ENCODE measurements at regions not wholly inside any gene's neighbourhood (a gene's known extent, or its start where the extent isn't known, plus 50 kb on each side); places are given as distances from the start of the nearest gene placed in this dataset.

DNA sequence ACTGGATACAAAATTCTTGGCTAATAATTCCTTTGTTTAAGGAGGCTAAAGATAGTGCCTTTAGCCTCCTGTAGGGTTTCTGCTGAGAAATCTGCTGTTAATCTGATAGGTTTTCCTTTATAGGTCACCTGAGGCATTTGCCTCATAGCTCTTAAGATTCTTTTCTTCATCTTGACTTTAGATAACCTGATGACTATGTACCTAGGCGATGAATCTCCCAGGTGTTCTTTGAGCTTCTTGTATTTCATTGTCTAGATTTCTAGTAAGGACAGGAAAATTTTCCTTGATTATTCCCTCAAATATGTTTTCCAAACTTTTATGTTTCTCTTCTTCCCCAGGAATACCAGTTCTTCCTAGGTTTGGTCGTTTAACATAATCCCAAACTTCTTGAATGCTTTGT is 479.4 kb upstream of the MAN1A1 start:
- no peak overlapping the region for H3K27ac ChIP-seq (ENCODE audit: low read length)
- no peak overlapping the region for H3K9ac ChIP-seq (ENCODE audit: low read depth, low read length)
- H3K36me3 ChIP-seq (ENCODE audit: insufficient read depth, low read depth, low read length) = no peaks in the 10 kb centered on the region
- H3K27me3 ChIP-seq (ENCODE audit: insufficient read depth, low read length) = no peaks in the 10 kb centered on the region
- no peaks in the 10 kb centered on the region for H3K4me1 ChIP-seq (ENCODE audit: insufficient read depth, low read length)
- no peak overlapping the region for H3K4me3 ChIP-seq (ENCODE audit: low read length)
- no peaks in the 10 kb centered on the region for H3K9me3 ChIP-seq (ENCODE audit: insufficient read depth, low read depth, low read length)

DNA sequence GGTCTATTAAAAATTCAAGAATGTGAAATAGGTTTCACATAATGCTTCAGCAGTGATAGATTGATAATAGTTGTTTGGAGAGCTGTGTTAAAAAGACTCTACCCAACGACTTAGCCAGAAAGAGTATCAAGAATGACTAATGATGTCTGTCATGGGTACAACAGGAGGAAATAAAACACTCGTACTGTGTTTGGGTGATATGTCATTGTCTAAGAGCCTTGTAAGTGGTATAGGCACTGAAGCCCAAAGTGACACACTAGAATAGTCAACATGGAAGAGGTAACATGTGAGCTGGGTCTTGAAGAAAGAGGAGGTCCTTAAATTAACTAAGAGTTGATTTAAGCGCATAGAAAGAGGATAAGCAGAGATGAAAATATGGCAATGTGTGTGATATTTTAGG is 471.8 kb upstream of the MAN1A1 start:
- Histone ChIP-seq H3K36me3 (ENCODE audit: insufficient read depth, low read depth, low read length) (no peaks in the 10 kb centered on the region), H3K27ac (ENCODE audit: low read length) (no peak overlapping the region), H3K9me3 (ENCODE audit: insufficient read depth, low read depth, low read length) (no peaks in the 10 kb centered on the region), H3K4me3 (ENCODE audit: low read length) (no peak overlapping the region), H3K27me3 (ENCODE audit: insufficient read depth, low read length) (no peaks in the 10 kb centered on the region), H3K9ac (ENCODE audit: low read depth, low read length) (no peak overlapping the region), H3K4me1 (ENCODE audit: insufficient read depth, low read length) (no peaks in the 10 kb centered on the region)

- Histone ChIP-seq H3K36me3 (ENCODE audit: insufficient read depth, low read depth, low read length) (no peaks in the 10 kb centered on the region), H3K27ac (ENCODE audit: low read length) (no peak overlapping the region), H3K27me3 (ENCODE audit: insufficient read depth, low read length) (no peaks in the 10 kb centered on the region), H3K9me3 (ENCODE audit: insufficient read depth, low read depth, low read length) (no peaks in the 10 kb centered on the region), H3K4me3 (ENCODE audit: low read length) (no peak overlapping the region), H3K9ac (ENCODE audit: low read depth, low read length) (no peak overlapping the region), H3K4me1 (ENCODE audit: insufficient read depth, low read length) (no peaks in the 10 kb centered on the region)
Measured at GRCh38 chr6:119818876-119819275, 469.3 kb upstream of the MAN1A1 start.

- H3K4me3 ChIP-seq (ENCODE audit: low read length) = no peak overlapping the region
- no peaks in the 10 kb centered on the region for H3K36me3 ChIP-seq (ENCODE audit: insufficient read depth, low read depth, low read length)
- no peak overlapping the region for H3K9ac ChIP-seq (ENCODE audit: low read depth, low read length)
- H3K9me3 ChIP-seq (ENCODE audit: insufficient read depth, low read depth, low read length) = no peaks in the 10 kb centered on the region
- no peaks in the 10 kb centered on the region for H3K4me1 ChIP-seq (ENCODE audit: insufficient read depth, low read length)
- H3K27me3 ChIP-seq (ENCODE audit: insufficient read depth, low read length) = no peaks in the 10 kb centered on the region
- no peak overlapping the region for H3K27ac ChIP-seq (ENCODE audit: low read length)
Measured at GRCh38 chr6:119814609-119815400, 465.2 kb upstream of the MAN1A1 start.

GRCh38 chr6:119802464-119802863 is 452.9 kb upstream of the MAN1A1 start:
- Histone ChIP-seq H3K4me3 (ENCODE audit: low read length) (no peak overlapping the region), H3K27ac (ENCODE audit: low read length) (no peak overlapping the region), H3K36me3 (ENCODE audit: insufficient read depth, low read depth, low read length) (no peaks in the 10 kb centered on the region), H3K9ac (ENCODE audit: low read depth, low read length) (no peak overlapping the region), H3K4me1 (ENCODE audit: insufficient read depth, low read length) (peaks cover 11% of the 10 kb centered on the region), H3K27me3 (ENCODE audit: insufficient read depth, low read length) (no peaks in the 10 kb centered on the region), H3K9me3 (ENCODE audit: insufficient read depth, low read depth, low read length) (no peaks in the 10 kb centered on the region)

GRCh38 chr6:119801056-119801455 is 451.5 kb upstream of the MAN1A1 start:
- H3K9me3 ChIP-seq (ENCODE audit: insufficient read depth, low read depth, low read length) = no peaks in the 10 kb centered on the region
- H3K9ac ChIP-seq (ENCODE audit: low read depth, low read length) = no peak overlapping the region
- no peak overlapping the region for H3K4me3 ChIP-seq (ENCODE audit: low read length)
- H3K27ac ChIP-seq (ENCODE audit: low read length) = no peak overlapping the region
- no peaks in the 10 kb centered on the region for H3K27me3 ChIP-seq (ENCODE audit: insufficient read depth, low read length)
- no peaks in the 10 kb centered on the region for H3K36me3 ChIP-seq (ENCODE audit: insufficient read depth, low read depth, low read length)
- H3K4me1 ChIP-seq (ENCODE audit: insufficient read depth, low read length) = peaks cover 11% of the 10 kb centered on the region

DNA sequence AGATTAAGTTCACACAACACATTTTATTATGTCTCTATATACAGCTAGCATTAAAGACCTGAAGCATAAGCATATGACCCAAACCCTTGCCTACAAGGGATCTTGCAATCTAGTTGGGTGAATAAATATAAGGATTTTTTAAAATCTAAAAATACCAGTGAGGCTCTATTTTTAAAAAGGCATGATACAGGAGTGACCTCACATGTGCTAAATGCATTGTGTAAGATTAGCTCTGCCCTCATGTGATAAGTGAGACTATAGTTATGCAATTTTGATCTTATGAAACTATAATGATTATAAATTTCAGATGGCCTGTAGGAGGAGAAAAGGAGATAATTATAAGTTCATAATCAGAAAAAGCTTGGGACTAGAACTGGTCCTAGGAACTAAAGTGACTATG is 451.0 kb upstream of the MAN1A1 start:
- Histone ChIP-seq H3K4me3 (ENCODE audit: low read length) (no peak overlapping the region), H3K27ac (ENCODE audit: low read length) (no peak overlapping the region), H3K9ac (ENCODE audit: low read depth, low read length) (no peak overlapping the region), H3K36me3 (ENCODE audit: insufficient read depth, low read depth, low read length) (no peaks in the 10 kb centered on the region), H3K9me3 (ENCODE audit: insufficient read depth, low read depth, low read length) (no peaks in the 10 kb centered on the region), H3K27me3 (ENCODE audit: insufficient read depth, low read length) (no peaks in the 10 kb centered on the region), H3K4me1 (ENCODE audit: insufficient read depth, low read length) (peaks cover 11% of the 10 kb centered on the region)

DNA sequence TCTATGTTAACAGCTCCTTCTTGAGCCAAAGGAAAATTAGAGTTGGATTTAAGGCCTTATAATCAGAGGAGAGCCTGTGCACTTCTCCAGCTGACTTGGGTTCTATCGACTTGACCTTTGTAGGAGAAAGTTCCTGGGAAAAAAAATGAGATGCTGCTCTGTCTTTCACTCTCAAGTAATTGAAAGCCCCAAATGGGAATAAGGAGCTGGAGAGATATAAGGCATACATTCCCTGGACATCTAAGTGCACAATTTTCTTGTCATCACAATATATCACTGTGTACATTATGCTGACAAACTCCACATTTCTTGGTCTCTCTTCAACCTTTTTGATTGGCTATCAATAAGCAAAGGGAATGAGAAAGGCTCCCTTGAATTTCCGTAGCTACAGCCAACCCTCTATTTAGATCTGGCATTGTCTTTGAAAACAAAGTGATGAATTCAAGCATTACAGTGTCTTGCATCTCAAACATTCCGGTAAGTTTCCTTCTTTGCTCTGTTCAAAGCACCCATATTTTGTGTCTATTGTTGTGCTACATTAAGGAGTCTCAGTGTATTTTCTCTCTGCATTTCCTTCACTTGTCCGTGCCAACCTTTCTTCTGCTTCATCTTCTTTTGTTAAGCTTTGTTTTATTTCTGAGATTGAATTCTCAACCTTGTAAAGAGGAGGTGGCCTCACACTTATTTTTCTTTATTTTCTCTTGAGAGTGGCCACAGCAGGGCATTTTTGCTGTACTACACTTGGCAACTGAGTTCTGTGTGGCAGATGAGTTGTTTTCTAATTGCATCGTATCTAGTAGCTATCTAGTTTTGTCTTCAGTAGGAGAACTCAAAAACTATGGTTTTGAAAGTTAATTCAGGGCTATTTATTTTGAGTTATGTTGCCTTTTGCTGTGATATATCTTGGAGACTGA is 450.3 kb upstream of the MAN1A1 start:
- H3K9ac ChIP-seq (ENCODE audit: low read depth, low read length) = peak overlapping the region; percentile 5; the same call in 1 of the 2 replicates
- no peak overlapping the region for H3K4me3 ChIP-seq (ENCODE audit: low read length)
- peaks cover 11% of the 10 kb centered on the region for H3K4me1 ChIP-seq (ENCODE audit: insufficient read depth, low read length)
- H3K36me3 ChIP-seq (ENCODE audit: insufficient read depth, low read depth, low read length) = no peaks in the 10 kb centered on the region
- H3K27ac ChIP-seq (ENCODE audit: low read length) = no peak overlapping the region
- no peaks in the 10 kb centered on the region for H3K27me3 ChIP-seq (ENCODE audit: insufficient read depth, low read length)
- H3K9me3 ChIP-seq (ENCODE audit: insufficient read depth, low read depth, low read length) = no peaks in the 10 kb centered on the region

DNA sequence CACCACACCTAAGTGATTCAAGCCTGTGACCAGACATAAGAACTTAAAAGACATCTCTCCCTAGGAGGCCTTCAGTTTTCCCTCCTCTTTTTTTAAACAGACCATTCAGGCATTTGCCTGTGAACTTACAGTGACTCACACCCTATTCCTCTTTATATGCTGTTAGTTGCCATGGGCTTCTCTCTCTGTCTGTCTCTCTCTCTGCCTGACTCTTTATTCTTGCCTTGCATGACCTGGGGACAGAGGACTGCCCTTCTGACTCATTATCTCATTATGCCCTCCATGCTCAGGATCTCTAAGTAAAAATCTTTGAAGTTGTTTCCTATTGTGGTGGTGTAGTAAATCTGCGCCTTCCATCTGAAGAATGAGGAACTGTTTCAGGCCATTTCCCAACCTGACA is 442.2 kb upstream of the MAN1A1 start:
- Histone ChIP-seq H3K27ac (ENCODE audit: low read length) (no peak overlapping the region), H3K9me3 (ENCODE audit: insufficient read depth, low read depth, low read length) (no peaks in the 10 kb centered on the region), H3K36me3 (ENCODE audit: insufficient read depth, low read depth, low read length) (no peaks in the 10 kb centered on the region), H3K27me3 (ENCODE audit: insufficient read depth, low read length) (no peaks in the 10 kb centered on the region), H3K4me3 (ENCODE audit: low read length) (no peak overlapping the region), H3K4me1 (ENCODE audit: insufficient read depth, low read length) (no peaks in the 10 kb centered on the region), H3K9ac (ENCODE audit: low read depth, low read length) (no peak overlapping the region)

DNA sequence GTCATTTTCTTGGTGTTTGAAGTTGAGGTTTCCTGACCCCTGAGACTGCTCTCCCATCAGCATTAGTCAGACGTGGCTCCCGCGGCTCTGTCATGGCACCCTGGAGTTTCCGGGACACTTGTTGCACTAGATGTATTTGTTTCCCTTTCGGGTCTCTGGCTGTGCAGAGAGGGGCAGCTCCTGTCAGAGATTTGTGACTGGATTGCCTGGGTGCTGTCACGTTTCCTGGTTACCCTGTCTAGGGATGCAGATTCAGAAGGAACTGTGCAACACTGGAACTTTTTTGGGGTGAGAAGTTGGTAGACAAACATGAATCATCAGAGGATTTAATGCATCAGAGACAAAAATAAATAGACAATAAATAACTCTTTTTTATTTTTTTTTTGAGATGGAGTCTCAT is 431.8 kb upstream of the MAN1A1 start:
- H3K36me3 ChIP-seq (ENCODE audit: insufficient read depth, low read depth, low read length) = no peaks in the 10 kb centered on the region
- no peaks in the 10 kb centered on the region for H3K27me3 ChIP-seq (ENCODE audit: insufficient read depth, low read length)
- no peak overlapping the region for H3K4me3 ChIP-seq (ENCODE audit: low read length)

GRCh38 chr6:119768201-119768600 is 418.6 kb upstream of the MAN1A1 start:
- Histone ChIP-seq H3K4me1 (ENCODE audit: insufficient read depth, low read length) (no peaks in the 10 kb centered on the region), H3K27me3 (ENCODE audit: insufficient read depth, low read length) (no peaks in the 10 kb centered on the region), H3K27ac (ENCODE audit: low read length) (no peak overlapping the region)

More for the DNA sequence above, 431.8 kb upstream of the MAN1A1 start:
- H3K27ac ChIP-seq (ENCODE audit: low read length) = no peak overlapping the region
- H3K9me3 ChIP-seq (ENCODE audit: insufficient read depth, low read depth, low read length) = no peaks in the 10 kb centered on the region
- no peaks in the 10 kb centered on the region for H3K4me1 ChIP-seq (ENCODE audit: insufficient read depth, low read length)
- H3K9ac ChIP-seq (ENCODE audit: low read depth, low read length) = no peak overlapping the region

More at GRCh38 chr6:119768201-119768600, 418.6 kb upstream of the MAN1A1 start:
- Histone ChIP-seq H3K36me3 (ENCODE audit: insufficient read depth, low read depth, low read length) (no peaks in the 10 kb centered on the region), H3K4me3 (ENCODE audit: low read length) (no peak overlapping the region), H3K9ac (ENCODE audit: low read depth, low read length) (no peak overlapping the region), H3K9me3 (ENCODE audit: insufficient read depth, low read depth, low read length) (peaks cover 4% of the 10 kb centered on the region; the same call in 1 of the 2 replicates)
